Stimulated activated CD4-positive, alpha-beta T cell treated with anti-CD3 and anti-CD28 coated beads, Interleukin-15, amount 100 ng/mL, for 1 hour (primary cell): ENCODE measurements at regions not wholly inside any gene's neighbourhood (a gene's known extent, or its start where the extent isn't known, plus 50 kb on each side); places are given as distances from the start of the nearest gene placed in this dataset.
"Not testable (repeated sequence)": the region's sequence is repeated elsewhere in the genome, so short reads cannot be mapped to it uniquely, and the experiment has no call there.

ENCODE experiments used
- DNase-seq, 2 donors: peaks; one replicate each; pipeline ENCODE4 v3.0.0-alpha.2; 2020; ENCODE audit warnings: low read depth in 1 of 2, low spot score in 1 of 2

DNA sequence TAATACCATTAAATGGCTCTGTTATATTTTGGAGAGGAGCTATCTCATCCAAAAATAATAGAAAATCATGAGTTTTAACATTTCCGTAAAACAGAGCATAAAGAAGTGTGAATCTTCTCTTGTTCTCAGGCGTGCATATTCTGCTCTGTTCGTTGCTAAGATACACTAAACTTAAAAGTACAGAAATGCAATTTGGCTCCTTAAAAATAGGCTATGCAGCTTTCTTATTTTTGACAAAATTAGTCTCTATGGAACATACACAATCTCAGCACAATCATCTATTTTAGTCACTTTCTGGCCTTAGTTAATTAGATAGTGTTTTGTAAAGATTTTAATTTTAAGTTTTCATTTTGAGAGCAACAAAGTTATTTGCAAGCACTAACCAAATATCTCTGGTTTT lies 79.0 kb upstream of the USP25 start:
- no peak for DNase-seq

GRCh38 chr21:15651172-15651571 lies 78.6 kb upstream of the USP25 start:
- no peak for DNase-seq

DNA sequence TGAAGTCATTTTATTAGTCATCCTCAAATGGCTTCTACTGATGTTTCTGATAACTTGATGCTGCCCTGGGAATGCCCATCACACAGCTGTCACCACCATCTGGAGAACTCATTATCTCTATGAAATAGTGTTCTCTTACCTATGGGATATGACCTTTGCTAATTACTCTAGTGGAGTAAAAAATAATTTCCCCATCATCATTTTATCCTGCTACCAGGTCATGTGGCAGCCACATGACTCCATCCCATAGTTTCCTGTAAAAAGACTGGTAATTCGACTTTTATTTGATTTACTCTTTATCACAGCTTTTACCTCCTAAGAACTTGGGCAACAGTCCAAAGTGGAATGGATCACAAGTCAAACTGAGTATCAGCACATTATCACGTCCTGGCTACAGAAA lies 76.1 kb upstream of the USP25 start:
- DNase-seq = no peak

GRCh38 chr21:15654171-15654570 lies 75.6 kb upstream of the USP25 start:
- no peak for DNase-seq

GRCh38 chr21:15659753-15660422 lies 69.9 kb upstream of the USP25 start:
- DNase-seq = no peak

DNA sequence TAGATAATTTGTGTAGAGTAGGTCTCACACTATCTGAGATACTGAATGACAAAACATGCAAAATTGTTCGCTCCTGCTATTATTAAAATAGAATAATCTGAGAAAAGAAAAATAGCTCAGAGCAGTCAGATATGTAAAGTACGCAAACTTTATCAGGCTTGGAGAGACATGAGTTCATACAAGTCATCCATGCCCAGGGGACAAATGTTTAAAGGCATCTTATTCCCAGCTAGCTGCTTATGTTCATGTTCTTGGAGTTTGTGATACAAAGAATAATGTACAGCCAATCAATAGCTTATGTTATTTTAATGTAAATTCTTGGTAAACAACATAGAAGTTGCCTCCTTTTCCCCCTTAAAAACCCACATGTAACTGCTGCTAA lies 69.4 kb upstream of the USP25 start:
- no peak for DNase-seq

DNA sequence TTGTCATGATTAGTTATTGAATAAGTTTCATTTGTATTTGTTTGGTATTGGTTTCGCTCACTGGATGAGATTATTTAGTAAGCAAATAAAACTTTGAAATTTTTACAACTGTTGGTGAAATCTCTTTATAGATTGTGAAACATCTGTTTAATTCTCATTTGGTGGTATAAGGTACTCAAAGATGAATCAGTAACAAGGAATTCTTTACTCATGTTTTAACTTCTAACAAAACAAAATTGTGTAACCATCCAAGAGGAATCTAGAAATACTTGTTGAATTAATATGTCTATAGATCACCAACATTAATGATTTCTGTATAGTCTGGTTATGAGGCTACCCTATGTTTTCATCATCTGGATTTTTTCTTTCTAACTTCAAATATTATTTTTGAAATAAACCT lies 62.8 kb upstream of the USP25 start:
- DNase-seq = no peak

DNA sequence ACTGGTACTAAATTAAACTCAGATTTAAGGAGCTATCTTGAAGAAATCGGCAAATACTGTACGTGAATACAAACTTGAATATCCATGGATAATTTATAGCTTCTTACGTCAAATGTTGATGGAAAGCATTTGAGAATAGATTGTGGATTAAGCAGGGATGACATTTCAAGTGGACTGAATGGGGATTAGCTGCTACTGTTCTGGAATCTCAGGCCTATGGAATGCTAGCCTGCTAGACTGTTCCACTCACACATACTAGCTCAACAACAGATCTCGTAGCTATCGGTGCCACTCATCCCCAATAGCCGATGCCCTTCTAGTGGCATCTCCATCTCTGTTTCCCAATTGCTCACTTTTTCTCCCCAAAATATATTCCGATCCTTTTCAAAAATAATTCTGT lies 62.0 kb upstream of the USP25 start:
- DNase-seq = no peak

DNA sequence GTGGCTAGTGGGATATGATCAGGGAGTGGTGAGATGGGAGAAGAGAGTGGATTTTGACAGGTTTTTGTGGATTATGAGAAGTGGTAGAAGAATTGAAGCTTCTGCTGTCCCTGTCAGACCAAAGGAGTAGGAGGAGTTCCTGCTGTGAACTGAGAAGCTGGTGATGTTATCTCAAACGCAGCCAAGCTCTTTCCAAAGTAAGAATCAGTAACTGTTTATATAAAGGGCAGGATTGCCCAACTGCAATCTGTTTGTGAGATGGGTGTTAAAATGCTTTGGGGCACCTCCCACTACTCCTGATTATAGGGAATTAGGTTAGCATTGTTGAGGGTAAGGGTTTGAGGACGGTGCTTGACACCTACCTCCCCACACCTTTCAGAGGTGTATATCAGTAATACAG lies 60.5 kb upstream of the USP25 start:
- no peak for DNase-seq

DNA sequence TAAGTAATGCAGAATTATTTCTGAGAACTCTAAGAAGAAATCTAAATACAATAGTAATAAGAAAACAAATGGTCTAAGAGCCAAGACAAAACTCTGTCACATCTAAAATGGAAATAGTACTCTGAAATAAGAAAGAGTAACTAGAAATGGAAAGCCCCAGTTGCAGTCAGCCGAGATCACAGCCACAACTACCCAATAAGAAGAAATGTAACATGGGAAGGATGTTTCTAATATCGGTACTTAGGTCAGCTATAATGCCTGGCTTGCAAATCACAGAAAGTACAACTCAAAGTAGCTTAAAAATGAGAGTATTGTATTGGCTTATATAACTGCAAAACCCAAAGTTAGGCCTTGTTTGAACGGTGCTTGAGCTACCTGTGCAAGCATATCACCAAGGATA lies 58.6 kb upstream of the USP25 start:
- no peak for DNase-seq

- DNase-seq = not testable (repeated sequence)
These were observed 57.2 kb upstream of the USP25 start for GRCh38 chr21:15672578-15672977.

- DNase-seq = no peak
These were observed 52.8 kb upstream of the USP25 start for GRCh38 chr21:15676935-15677334.

DNA sequence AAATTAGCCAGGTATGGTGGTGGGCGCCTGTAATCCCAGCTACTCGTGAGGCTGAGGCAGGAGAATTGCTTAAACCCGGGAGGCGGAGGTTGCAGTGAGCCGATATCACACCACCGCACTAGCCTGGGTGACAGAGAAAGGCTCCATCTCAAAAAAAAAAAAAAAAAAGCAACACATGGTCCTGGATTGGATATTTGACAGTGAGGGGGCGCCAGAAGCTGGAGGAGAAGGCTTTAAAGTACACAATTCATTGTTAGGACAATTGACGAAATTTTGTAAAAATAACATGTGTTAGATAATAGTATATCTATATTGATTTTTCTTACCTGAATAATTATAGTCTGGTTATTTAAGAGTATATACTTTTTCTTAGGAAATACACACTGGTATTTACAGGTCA lies 50.2 kb upstream of the USP25 start:
- no peak for DNase-seq
